ENCODE measurements at regions not wholly inside any gene's neighbourhood (a gene's known extent, or its start where the extent isn't known, plus 50 kb on each side); places are given as distances from the start of the nearest gene placed in this dataset.
"Not testable (repeated sequence)": the region's sequence is repeated elsewhere in the genome, so short reads cannot be mapped to it uniquely, and the experiment has no call there.

- no peaks in the 10 kb centered on the region for H3K9me3 ChIP-seq
- no peak for DNase-seq
- no peaks in the 10 kb centered on the region for H3K4me1 ChIP-seq (ENCODE audit: low read depth)
- no peaks in the 10 kb centered on the region for H3K36me3 ChIP-seq (ENCODE audit: low read depth)
- TF ChIP-seq CTCF (IDR thresholded peaks at IDR 0.05), result no peak
- no peak for ATAC-seq
- H3K4me3 ChIP-seq, result no peak overlapping the region
- intact Hi-C loops (cut with DNase I, micrococcal nuclease), result no loop called here
These were observed 212.2 kb upstream of the ZNF469 start for GRCh38 chr16:88170528-88170991.

GRCh38 chr16:88171126-88171525, 211.6 kb upstream of the ZNF469 start:
- intact Hi-C loops (cut with DNase I, micrococcal nuclease); H3K36me3 ChIP-seq (ENCODE audit: low read depth); ATAC-seq; H3K9me3 ChIP-seq; H3K4me1 ChIP-seq (ENCODE audit: low read depth); H3K4me3 ChIP-seq; DNase-seq: not testable (repeated sequence)

- DNase-seq; H3K4me3 ChIP-seq; ATAC-seq; intact Hi-C loops (cut with DNase I, micrococcal nuclease); H3K4me1 ChIP-seq (ENCODE audit: low read depth); H3K9me3 ChIP-seq; H3K36me3 ChIP-seq (ENCODE audit: low read depth): not testable (repeated sequence)
These were observed 206.6 kb upstream of the ZNF469 start for GRCh38 chr16:88176184-88176583.

- DNase-seq, result peak in 1 of 3 donors; percentile 8
- H3K9me3 ChIP-seq; ATAC-seq; H3K4me3 ChIP-seq; H3K4me1 ChIP-seq (ENCODE audit: low read depth); intact Hi-C loops (cut with DNase I, micrococcal nuclease); H3K36me3 ChIP-seq (ENCODE audit: low read depth): not testable (repeated sequence)
These were observed 206.1 kb upstream of the ZNF469 start for GRCh38 chr16:88176591-88177180.

GRCh38 chr16:88178251-88178650, 204.5 kb upstream of the ZNF469 start:
- peak in 1 of 3 donors; percentile 35 for DNase-seq
- H3K9me3 ChIP-seq; ATAC-seq; H3K4me3 ChIP-seq; H3K4me1 ChIP-seq (ENCODE audit: low read depth); intact Hi-C loops (cut with DNase I, micrococcal nuclease); H3K36me3 ChIP-seq (ENCODE audit: low read depth): not testable (repeated sequence)

GRCh38 chr16:88178896-88179295, 203.9 kb upstream of the ZNF469 start:
- H3K9me3 ChIP-seq; ATAC-seq; intact Hi-C loops (cut with DNase I, micrococcal nuclease); H3K4me1 ChIP-seq (ENCODE audit: low read depth); H3K36me3 ChIP-seq (ENCODE audit: low read depth); H3K4me3 ChIP-seq: not testable (repeated sequence)
- peak in 1 of 3 donors; percentile 31 for DNase-seq

GRCh38 chr16:88182967-88183881, 199.5 kb upstream of the ZNF469 start:
- H3K4me1 ChIP-seq (ENCODE audit: low read depth); intact Hi-C loops (cut with DNase I, micrococcal nuclease); ATAC-seq; H3K9me3 ChIP-seq; H3K36me3 ChIP-seq (ENCODE audit: low read depth); DNase-seq; H3K4me3 ChIP-seq: not testable (repeated sequence)

GRCh38 chr16:88184053-88184452, 198.7 kb upstream of the ZNF469 start:
- H3K4me3 ChIP-seq; intact Hi-C loops (cut with DNase I, micrococcal nuclease); H3K9me3 ChIP-seq; DNase-seq; H3K4me1 ChIP-seq (ENCODE audit: low read depth); H3K36me3 ChIP-seq (ENCODE audit: low read depth); ATAC-seq: not testable (repeated sequence)

- not testable (repeated sequence) for ATAC-seq, H3K9me3 ChIP-seq
These were observed 198.0 kb upstream of the ZNF469 start for GRCh38 chr16:88184566-88185355.

GRCh38 chr16:88185406-88185805, 197.4 kb upstream of the ZNF469 start:
- H3K4me1 ChIP-seq (ENCODE audit: low read depth); H3K4me3 ChIP-seq; DNase-seq; H3K36me3 ChIP-seq (ENCODE audit: low read depth); H3K9me3 ChIP-seq; ATAC-seq; intact Hi-C loops (cut with DNase I, micrococcal nuclease): not testable (repeated sequence)

More at GRCh38 chr16:88184566-88185355, 198.0 kb upstream of the ZNF469 start:
- H3K36me3 ChIP-seq (ENCODE audit: low read depth); intact Hi-C loops (cut with DNase I, micrococcal nuclease); H3K4me3 ChIP-seq; H3K4me1 ChIP-seq (ENCODE audit: low read depth); DNase-seq: not testable (repeated sequence)

GRCh38 chr16:88185976-88186888, 196.5 kb upstream of the ZNF469 start:
- DNase-seq; H3K4me1 ChIP-seq (ENCODE audit: low read depth); H3K9me3 ChIP-seq; intact Hi-C loops (cut with DNase I, micrococcal nuclease); H3K4me3 ChIP-seq; H3K36me3 ChIP-seq (ENCODE audit: low read depth): not testable (repeated sequence)
- peak; percentile 48 for ATAC-seq
